Gastrocnemius medialis (tissue), 4 donors: ENCODE measurements at regions not wholly inside any gene's neighbourhood (a gene's known extent, or its start where the extent isn't known, plus 50 kb on each side); places are given as distances from the start of the nearest gene placed in this dataset.

Experiments used
- ATAC-seq, 2 donors: fragments of 150-250 bp; one replicate each; pipeline ENCODE4 v1.9.1; 2016
- DNase-seq, 2 donors: peaks; one replicate each; pipeline ENCODE4 v3.0.0-alpha.2; 2019
- H3K27ac ChIP-seq, 4 donors: fragments of 200-600 bp; sonication (generic); 1 replicate in 1 of 4; 2 replicates in 3 of 4; pipeline ENCODE4 v1.5.1; 2016 to 2018; ENCODE audit warnings: mild to moderate bottlenecking in 2 of 4, moderate library complexity in 1 of 4
- H3K27me3 ChIP-seq, 3 donors: fragments of 200-600 bp; sonication (generic) in 2 of 3; 1 replicate in 1 of 3; 2 replicates in 2 of 3; pipeline versions ENCODE4 v1.5.1 to v1.6.0; 2016 to 2019; ENCODE audit warnings: mild to moderate bottlenecking in 1 of 3, moderate library complexity in 1 of 3
- H3K36me3 ChIP-seq, 2 donors: fragments of 200-600 bp; sonication (generic) in 1 of 2; one replicate each; pipeline ENCODE4 v1.5.1; 2017 to 2018
- H3K4me1 ChIP-seq, 2 donors: fragments of 200-600 bp; sonication (generic) in 1 of 2; one replicate each; pipeline ENCODE4 v1.5.1; 2016 to 2017; ENCODE audit warnings: mild to moderate bottlenecking in 2 of 2
- H3K4me3 ChIP-seq, 4 donors: fragments of 200-600 bp; sonication (generic) in 3 of 4; 1 replicate in 1 of 4; 2 replicates in 3 of 4; pipeline ENCODE4 v1.5.1; 2016 to 2019; ENCODE audit warnings: mild to moderate bottlenecking in 2 of 4
- H3K9me3 ChIP-seq, 3 donors: fragments of 200-600 bp; sonication (generic) in 2 of 3; 1 replicate in 1 of 3; 2 replicates in 2 of 3; pipeline ENCODE4 v1.5.1; 2016 to 2019
- CTCF ChIP-seq, 5 experiments: fragments of 450-650 bp in 3 of 5; fragments of 200-600 bp in 2 of 5; sonication (generic) in 2 of 5; IDR thresholded peaks in 4 of 5; conservative IDR thresholded peaks in 1 of 5; 1 replicate in 4 of 5; 2 replicates in 1 of 5; pipeline ENCODE4 v1.5.1; 2016 to 2019; ENCODE audit warnings: antibody characterized with exemption in 5 of 5, mild to moderate bottlenecking in 3 of 5, moderate library complexity in 3 of 5
- POLR2A ChIP-seq, 2 donors: fragments of 450-650 bp; IDR thresholded peaks; one replicate each; pipeline ENCODE4 v1.6.1; 2017; ENCODE audit warnings: antibody characterized with exemption in 2 of 2, mild to moderate bottlenecking in 2 of 2, moderate library complexity in 2 of 2
- in situ Hi-C, 4 donors: fragments of 200-750 bp; cut with MboI; loops; one replicate each; pipeline versions ENCODE4 v1.15.0 to v1.8.0; 2017; ENCODE audit warnings: low sequenced_read_pairs in 4 of 4
- intact Hi-C: fragments of 100-400 bp; cut with DNase I; formaldehyde crosslinking; loops from one replicate; pipeline ENCODE4 v1.15.1; 2023; ENCODE audit warnings: low total_unique reads

GRCh38 chr6:12371641-12372146 is 81.5 kb downstream of the EDN1 start:
- H3K9me3 ChIP-seq: no peaks in the 10 kb centered on the region
- H3K36me3 ChIP-seq: no peaks in the 10 kb centered on the region
- DNase-seq: no peak
- no peak for TF ChIP-seq POLR2A (IDR thresholded peaks at IDR 0.05)
- TF ChIP-seq CTCF (IDR thresholded peaks at IDR 0.05 in 4 of 5, conservative IDR thresholded peaks at IDR 0.05 in 1 of 5): no peak
- in situ Hi-C loops: no loop called here
- no peak overlapping the region for H3K27ac ChIP-seq
- H3K27me3 ChIP-seq: no peaks in the 10 kb centered on the region
- intact Hi-C loops: no loop called here
- H3K4me1 ChIP-seq: no peaks in the 10 kb centered on the region
- no peak overlapping the region for H3K4me3 ChIP-seq
- ATAC-seq: no peak

GRCh38 chr6:12379181-12379580 is 89.0 kb downstream of the EDN1 start:
- Histone ChIP-seq H3K36me3 (no peaks in the 10 kb centered on the region), H3K9me3 (no peaks in the 10 kb centered on the region), H3K4me1 (no peaks in the 10 kb centered on the region), H3K4me3 (no peak overlapping the region), H3K27me3 (no peaks in the 10 kb centered on the region), H3K27ac (no peak overlapping the region)
- intact Hi-C loops: no loop called here
- DNase-seq: no peak
- in situ Hi-C loops: no loop called here
- TF ChIP-seq POLR2A (IDR thresholded peaks at IDR 0.05): no peak
- TF ChIP-seq CTCF (IDR thresholded peaks at IDR 0.05 in 4 of 5, conservative IDR thresholded peaks at IDR 0.05 in 1 of 5): no peak
- no peak for ATAC-seq

GRCh38 chr6:12381587-12381986 is 91.4 kb downstream of the EDN1 start:
- no peak for DNase-seq
- Histone ChIP-seq H3K27me3 (no peaks in the 10 kb centered on the region), H3K36me3 (no peaks in the 10 kb centered on the region), H3K4me1 (no peaks in the 10 kb centered on the region), H3K9me3 (no peaks in the 10 kb centered on the region), H3K4me3 (no peak overlapping the region), H3K27ac (no peak overlapping the region)
- TF ChIP-seq POLR2A (IDR thresholded peaks at IDR 0.05): no peak
- no peak for TF ChIP-seq CTCF (IDR thresholded peaks at IDR 0.05 in 4 of 5, conservative IDR thresholded peaks at IDR 0.05 in 1 of 5)
- no peak for ATAC-seq
- intact Hi-C loops (no loop called here), in situ Hi-C loops (no loop called here)

GRCh38 chr6:12383448-12383847 is 93.3 kb downstream of the EDN1 start:
- DNase-seq (no peak), ATAC-seq (no peak)
- Histone ChIP-seq H3K4me1 (no peaks in the 10 kb centered on the region), H3K9me3 (no peaks in the 10 kb centered on the region), H3K36me3 (no peaks in the 10 kb centered on the region), H3K27me3 (no peaks in the 10 kb centered on the region), H3K4me3 (no peak overlapping the region), H3K27ac (no peak overlapping the region)
- in situ Hi-C loops: no loop called here
- TF ChIP-seq CTCF (IDR thresholded peaks at IDR 0.05 in 4 of 5, conservative IDR thresholded peaks at IDR 0.05 in 1 of 5) (no peak), POLR2A (IDR thresholded peaks at IDR 0.05) (no peak)
- intact Hi-C loops: no loop called here

GRCh38 chr6:12384357-12384912 is 94.3 kb downstream of the EDN1 start:
- intact Hi-C loops (no loop called here), in situ Hi-C loops (no loop called here)
- no peaks in the 10 kb centered on the region for H3K27me3 ChIP-seq
- DNase-seq: no peak
- TF ChIP-seq CTCF (IDR thresholded peaks at IDR 0.05 in 4 of 5, conservative IDR thresholded peaks at IDR 0.05 in 1 of 5): no peak
- no peak for TF ChIP-seq POLR2A (IDR thresholded peaks at IDR 0.05)
- no peak for ATAC-seq
- no peak overlapping the region for H3K4me3 ChIP-seq
- H3K9me3 ChIP-seq: no peaks in the 10 kb centered on the region
- H3K4me1 ChIP-seq: no peaks in the 10 kb centered on the region
- no peak overlapping the region for H3K27ac ChIP-seq
- no peaks in the 10 kb centered on the region for H3K36me3 ChIP-seq
